Endothelial cell of umbilical vein (primary cell): ENCODE measurements at regions not wholly inside any gene's neighbourhood (a gene's known extent, or its start where the extent isn't known, plus 50 kb on each side); places are given as distances from the start of the nearest gene placed in this dataset.

Experiments used
- BruUV-seq: library from RNA; stranded (reverse); fragments of 400-500 nt; replicated peaks from 2 replicates; lab custom pipeline; 2021; lab: Mats Ljungman, UMichigan
- CTCF ChIA-PET: fragments of 300-600, 350-600 bp; sonication (Branson Sonifier 250); formaldehyde crosslinking; loops from one replicate; lab custom pipeline; 2021; ENCODE audit warnings: antibody characterized with exemption, inconsistent platforms; lab: Charles Lee
- POLR2A ChIA-PET: fragments of 300-600, 350-600 bp; sonication (Branson Sonifier 250); formaldehyde crosslinking; loops from one replicate; lab custom pipeline; 2021; ENCODE audit warnings: antibody characterized with exemption, inconsistent platforms; lab: Charles Lee
- DNase-seq: peaks from one replicate; pipeline ENCODE4 v3.0.0-alpha.2; 2011; ENCODE audit warnings: low read depth, low spot score
- FAIRE-seq: peaks from 2 replicates; lab custom pipeline; 2011; peaks lifted over from hg19 to GRCh38; lab: Jason Lieb, UNC
- H2AFZ ChIP-seq: 2 replicates; pipeline ENCODE4 v1.6.0; 2012; ENCODE audit warnings: low read depth, low read length, control low read depth, inconsistent platforms
- H3K27ac ChIP-seq: 2 replicates; pipeline ENCODE4 v1.5.1; 2011; ENCODE audit warnings: low read depth, mild to moderate bottlenecking, control low read depth, low read length, moderate library complexity; ENCODE audit not compliant: insufficient read depth
- H3K27me3 ChIP-seq, 2 experiments: 2 replicates each; pipeline versions ENCODE4 v1.6.0 to v1.6.1; 2011; ENCODE audit warnings: low read length in 2 of 2, mixed read lengths in 1 of 2; ENCODE audit not compliant: control insufficient read depth in 2 of 2, insufficient read depth in 2 of 2
- H3K36me3 ChIP-seq, 2 experiments: 2 replicates in 1 of 2; 3 replicates in 1 of 2; pipeline ENCODE4 v1.5.1; 2011; ENCODE audit warnings: low read length in 2 of 2, mild to moderate bottlenecking in 1 of 2, moderate library complexity in 1 of 2; ENCODE audit not compliant: control insufficient read depth in 2 of 2, insufficient read depth in 2 of 2; ENCODE audit errors: extremely low read depth in 1 of 2
- H3K4me1 ChIP-seq: 3 replicates; pipeline ENCODE4 v1.5.1; 2011; ENCODE audit warnings: mild to moderate bottlenecking, low read length; ENCODE audit not compliant: control insufficient read depth, insufficient read depth; ENCODE audit errors: extremely low read depth
- H3K4me2 ChIP-seq: 2 replicates; pipeline ENCODE4 v1.6.1; 2011; ENCODE audit warnings: low read length, control low read depth, mixed read lengths; ENCODE audit not compliant: insufficient read depth
- H3K4me3 ChIP-seq, 3 experiments: fragments of 200-600 bp in 1 of 3; sonication (generic), shearing (Covaris generic) in 1 of 3; replicated peaks in 1 of 3; 2 replicates each; pipeline ENCODE4 v1.5.1; 2011 to 2016; ENCODE audit warnings: control low read depth in 3 of 3, low read length in 3 of 3, mild to moderate bottlenecking in 2 of 3, inconsistent platforms in 1 of 3, low read depth in 1 of 3, moderate library complexity in 1 of 3; ENCODE audit not compliant: insufficient read depth in 1 of 3
- H3K79me2 ChIP-seq: 2 replicates; pipeline ENCODE4 v1.6.0; 2012; ENCODE audit warnings: low read length, inconsistent platforms; ENCODE audit not compliant: control insufficient read depth, insufficient read depth
- H3K9ac ChIP-seq: replicated peaks from 2 replicates; pipeline ENCODE3; 2011; ENCODE audit warnings: low read length, control low read depth; ENCODE audit not compliant: insufficient read depth; ENCODE audit errors: extremely low read depth
- H3K9me1 ChIP-seq: replicated peaks from 3 replicates; pipeline ENCODE4 v1.6.0; 2011; ENCODE audit warnings: mild to moderate bottlenecking, low read length; ENCODE audit not compliant: control insufficient read depth, insufficient read depth; ENCODE audit errors: extremely low read depth
- H3K9me3 ChIP-seq: replicated peaks from 2 replicates; pipeline ENCODE4 v1.5.1; 2012; ENCODE audit warnings: low read length, inconsistent platforms; ENCODE audit not compliant: control insufficient read depth, insufficient read depth
- H4K20me1 ChIP-seq: replicated peaks from 2 replicates; pipeline ENCODE3; 2011; ENCODE audit warnings: mild to moderate bottlenecking, low read length; ENCODE audit not compliant: control insufficient read depth, insufficient read depth; ENCODE audit errors: extremely low read depth
- CTCF ChIP-seq, 2 donors: IDR thresholded peaks; 1 replicate in 1 of 2; 2 replicates in 1 of 2; pipeline ENCODE4 v1.5.1; 2011; ENCODE audit warnings: low read length in 2 of 2, mild to moderate bottlenecking in 2 of 2, moderate library complexity in 2 of 2, control low read depth in 1 of 2, inconsistent platforms in 1 of 2, low read depth in 1 of 2; ENCODE audit not compliant: insufficient read depth in 1 of 2; ENCODE audit errors: extremely low read depth in 1 of 2
- FOS ChIP-seq: IDR thresholded peaks from 2 replicates; pipeline ENCODE4 v1.6.1; 2011; ENCODE audit warnings: mild to moderate bottlenecking, low read length, moderate library complexity, borderline replicate concordance; ENCODE audit not compliant: insufficient read depth
- GATA2 ChIP-seq: IDR thresholded peaks from 2 replicates; pipeline ENCODE4 v1.7.0; 2011; ENCODE audit warnings: low read depth, mild to moderate bottlenecking, moderate library complexity, mixed read lengths, low read length; ENCODE audit not compliant: insufficient read length, insufficient read depth
- JUN ChIP-seq: IDR thresholded peaks from 2 replicates; pipeline ENCODE4 v1.6.1; 2011; ENCODE audit warnings: borderline replicate concordance, low read depth; ENCODE audit not compliant: insufficient read length, insufficient read depth
- MAX ChIP-seq: IDR thresholded peaks from 2 replicates; pipeline ENCODE4 v1.6.1; 2011; ENCODE audit not compliant: insufficient read depth, insufficient read length
- dilution Hi-C: fragments of 300-500 bp; cut with MboI; formaldehyde crosslinking; loops from one replicate; pipeline ENCODE4 v1.15.0; 2019; ENCODE audit warnings: low sequenced_read_pairs; ENCODE audit not compliant: extremely low pct_ligation_motif_present
- intact Hi-C: fragments of 100-400 bp; cut with micrococcal nuclease; formaldehyde crosslinking; loops from one replicate; pipeline ENCODE4 v1.10.0; 2022

GRCh38 chr2:15769235-15769634 lies 171.1 kb upstream of the MYCN start:
- no peak overlapping the region for H3K9ac ChIP-seq
- TF ChIP-seq MAX (no peak), FOS (no peak), JUN (no peak), CTCF (IDR thresholded peaks at IDR 0.05; ENCODE audit: extremely low read depth in 1 of 2, insufficient read depth in 1 of 2, low read depth in 1 of 2, low read length in 2 of 2) (no peak), GATA2 (no peak)
- H3K9me1 ChIP-seq = no peaks in the 10 kb centered on the region
- POLR2A ChIA-PET = no interaction called here
- CTCF ChIA-PET = interaction anchor here (0.7 kb wide), 1 partner anchor 20 kb away, joined by 3 read pairs; no protein-coding TSS in a partner anchor
- H3K27me3 ChIP-seq = peaks cover 0 to 7% of the 10 kb centered on the region in 2 experiments
- no peak overlapping the region for H2AFZ ChIP-seq
- H3K4me1 ChIP-seq = no peaks in the 10 kb centered on the region
- DNase-seq = no peak
- intact Hi-C loops (no loop called here), dilution Hi-C loops (no loop called here)
- no peaks in the 10 kb centered on the region for H3K36me3 ChIP-seq
- FAIRE-seq = no peak
- H4K20me1 ChIP-seq = no peaks in the 10 kb centered on the region
- no TSS peak for BruUV-seq
- no peaks in the 10 kb centered on the region for H3K9me3 ChIP-seq
- H3K79me2 ChIP-seq = no peaks in the 10 kb centered on the region
- H3K4me3 ChIP-seq = no peak overlapping the region
- H3K27ac ChIP-seq = no peak overlapping the region
- no peak overlapping the region for H3K4me2 ChIP-seq
